ENCODE measurements at regions not wholly inside any gene's neighbourhood (a gene's known extent, or its start where the extent isn't known, plus 50 kb on each side); places are given as distances from the start of the nearest gene placed in this dataset.

GRCh38 chr10:18793951-18794350 lies 134.7 kb downstream of the ARL5B start:
- no peak overlapping the region for H3K4me3 Mint-ChIP-seq
- DNase-seq, result no peak
- H3K36me3 Mint-ChIP-seq (ENCODE audit: low read depth), result no peaks in the 10 kb centered on the region
- H3K9me3 Mint-ChIP-seq, result peaks cover 8% of the 10 kb centered on the region
- H3K4me1 Mint-ChIP-seq, result no peaks in the 10 kb centered on the region
- Histone ChIP-seq H3K9me3 (ENCODE audit: control insufficient read depth, low read length) (no peaks in the 10 kb centered on the region), H3K4me1 (ENCODE audit: control insufficient read depth, insufficient read depth, low read length) (no peaks in the 10 kb centered on the region), H3K4me3 (ENCODE audit: low read length) (no peak overlapping the region), H3K9ac (ENCODE audit: extremely low read depth, low read length, poor library complexity, severe bottlenecking) (no peak overlapping the region), H3K36me3 (ENCODE audit: control insufficient read depth, insufficient read depth, low read length) (no peaks in the 10 kb centered on the region), H3K27me3 (ENCODE audit: control insufficient read depth, insufficient read depth, low read length, poor library complexity, severe bottlenecking) (no peaks in the 10 kb centered on the region), H3K27ac (ENCODE audit: low read depth, low read length) (no peak overlapping the region)
- 79 to 87% methylated on average over 3 of the region's 3 CpGs for WGBS, 2 experiments (ENCODE audit: insufficient coverage in 1 of 2, insufficient read length in 1 of 2)
- H3K27me3 Mint-ChIP-seq (ENCODE audit: insufficient read depth), result no peaks in the 10 kb centered on the region
- peak; percentile 78 for TF ChIP-seq CTCF (conservative IDR thresholded peaks at IDR 0.05)
- H3K27ac Mint-ChIP-seq, result no peak overlapping the region

GRCh38 chr10:18795549-18795948 lies 136.3 kb downstream of the ARL5B start:
- Histone ChIP-seq H3K9ac (ENCODE audit: extremely low read depth, low read length, poor library complexity, severe bottlenecking) (no peak overlapping the region), H3K36me3 (ENCODE audit: control insufficient read depth, insufficient read depth, low read length) (no peaks in the 10 kb centered on the region), H3K27ac (ENCODE audit: low read depth, low read length) (no peak overlapping the region), H3K4me1 (ENCODE audit: control insufficient read depth, insufficient read depth, low read length) (no peaks in the 10 kb centered on the region), H3K27me3 (ENCODE audit: control insufficient read depth, insufficient read depth, low read length, poor library complexity, severe bottlenecking) (no peaks in the 10 kb centered on the region), H3K9me3 (ENCODE audit: control insufficient read depth, low read length) (no peaks in the 10 kb centered on the region), H3K4me3 (ENCODE audit: low read length) (no peak overlapping the region)
- 87 to 100% methylated on average over 1 to 3 of the region's 3 CpGs for WGBS, 2 experiments (ENCODE audit: insufficient coverage in 1 of 2, insufficient read length in 1 of 2)
- H3K36me3 Mint-ChIP-seq (ENCODE audit: low read depth), result no peaks in the 10 kb centered on the region
- H3K27ac Mint-ChIP-seq, result no peak overlapping the region
- DNase-seq, result no peak
- H3K4me3 Mint-ChIP-seq, result no peak overlapping the region
- TF ChIP-seq CTCF (conservative IDR thresholded peaks at IDR 0.05), result no peak
- no peaks in the 10 kb centered on the region for H3K4me1 Mint-ChIP-seq
- no peaks in the 10 kb centered on the region for H3K9me3 Mint-ChIP-seq
- no peaks in the 10 kb centered on the region for H3K27me3 Mint-ChIP-seq (ENCODE audit: insufficient read depth)

- Histone ChIP-seq H3K4me3 (ENCODE audit: low read length) (no peak overlapping the region), H3K36me3 (ENCODE audit: control insufficient read depth, insufficient read depth, low read length) (no peaks in the 10 kb centered on the region), H3K4me1 (ENCODE audit: control insufficient read depth, insufficient read depth, low read length) (no peaks in the 10 kb centered on the region), H3K9ac (ENCODE audit: extremely low read depth, low read length, poor library complexity, severe bottlenecking) (no peak overlapping the region), H3K9me3 (ENCODE audit: control insufficient read depth, low read length) (no peaks in the 10 kb centered on the region), H3K27me3 (ENCODE audit: control insufficient read depth, insufficient read depth, low read length, poor library complexity, severe bottlenecking) (no peaks in the 10 kb centered on the region), H3K27ac (ENCODE audit: low read depth, low read length) (no peak overlapping the region)
- Mint-ChIP-seq H3K4me1 (peaks cover under 1% of the 10 kb centered on the region), H3K9me3 (no peaks in the 10 kb centered on the region), H3K27ac (no peak overlapping the region), H3K4me3 (no peak overlapping the region), H3K36me3 (ENCODE audit: low read depth) (no peaks in the 10 kb centered on the region), H3K27me3 (ENCODE audit: insufficient read depth) (no peaks in the 10 kb centered on the region)
- DNase-seq, result no peak
- TF ChIP-seq CTCF (conservative IDR thresholded peaks at IDR 0.05), result no peak
- 89 to 100% methylated on average over 1 to 3 of the region's 3 CpGs for WGBS, 2 experiments (ENCODE audit: insufficient coverage in 1 of 2, insufficient read length in 1 of 2)
These were observed 138.1 kb downstream of the ARL5B start for GRCh38 chr10:18797286-18797685.
